ENCODE measurements at regions not wholly inside any gene's neighbourhood (a gene's known extent, or its start where the extent isn't known, plus 50 kb on each side); places are given as distances from the start of the nearest gene placed in this dataset.

DNA sequence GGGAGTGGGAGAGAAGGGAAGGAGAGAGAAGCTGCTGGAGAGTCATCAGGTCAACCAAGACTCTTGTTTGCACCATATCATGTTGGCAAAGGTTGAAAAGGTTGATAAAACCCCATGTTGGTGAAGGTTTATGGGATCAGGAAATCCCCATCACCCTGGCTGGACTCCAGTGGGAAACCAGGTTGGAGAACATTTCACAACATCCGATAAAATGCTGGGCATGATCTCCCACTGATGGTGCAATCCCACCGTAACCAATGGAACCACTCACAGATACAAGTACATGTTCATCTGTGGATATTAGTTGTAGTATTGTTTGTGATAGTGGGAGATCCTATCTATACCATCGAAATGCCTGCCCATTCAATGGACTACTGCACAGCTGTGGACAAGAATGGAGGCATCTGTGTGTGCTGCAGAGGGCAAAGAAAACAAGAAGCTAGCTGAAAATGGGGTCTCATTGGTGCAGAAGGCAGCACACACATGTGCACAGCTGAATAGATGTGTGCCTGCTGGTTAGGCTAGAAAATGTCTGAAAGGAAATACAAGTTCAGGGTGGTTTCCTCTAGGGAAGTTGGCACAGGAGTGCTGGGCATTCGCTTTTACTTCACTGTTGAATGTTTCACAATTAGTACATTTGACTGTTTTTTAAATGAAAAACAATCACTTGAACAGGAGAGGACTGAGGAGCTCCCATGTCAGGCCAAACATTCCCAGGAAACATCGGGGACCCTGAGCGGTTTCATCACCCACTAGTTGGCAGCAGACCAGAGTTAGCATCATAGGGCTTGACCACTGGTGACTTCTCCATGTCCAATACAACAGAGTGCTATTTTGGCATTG, 80.4 kb upstream of the MGMT start:
- no peak for TF ChIP-seq SPI1 (IDR thresholded peaks at IDR 0.05; ENCODE audit: low read depth, low read length)
- no peak for TF ChIP-seq POLR2AphosphoS5 (IDR thresholded peaks at IDR 0.05; ENCODE audit: low read depth, low read length)

All from GM12891 (cell line).